ENCODE measurements at regions not wholly inside any gene's neighbourhood (a gene's known extent, or its start where the extent isn't known, plus 50 kb on each side); places are given as distances from the start of the nearest gene placed in this dataset.

DNA sequence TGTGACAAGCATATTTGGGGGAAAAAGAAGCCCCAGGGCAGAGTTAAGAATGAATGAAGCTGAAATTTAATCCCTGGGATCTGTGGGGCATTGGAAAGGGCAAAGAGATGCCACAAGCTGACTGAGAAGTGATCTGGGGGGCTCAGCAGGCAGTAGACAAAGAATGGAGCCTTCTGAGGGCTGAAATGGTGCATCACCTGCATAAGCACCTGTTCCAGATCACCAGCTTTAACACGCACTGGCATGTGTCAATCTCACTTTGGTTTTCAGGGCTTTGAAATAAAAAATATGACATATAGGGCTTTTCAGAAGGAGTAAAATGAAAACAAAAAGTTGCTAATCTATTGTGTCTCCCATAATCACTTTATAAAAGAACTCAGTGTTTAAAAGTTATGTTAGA, 210.8 kb upstream of the ARHGEF26 start:
- Histone ChIP-seq H4K20me1 (ENCODE audit: control insufficient read depth, extremely low read depth, insufficient read depth, low read length) (no peaks in the 10 kb centered on the region), H3K4me1 (ENCODE audit: control insufficient read depth, extremely low read depth, insufficient read depth, low read length) (no peaks in the 10 kb centered on the region), H3K27ac (ENCODE audit: insufficient read depth, low read length) (no peak overlapping the region), H3K36me3 (ENCODE audit: control insufficient read depth, insufficient read depth, low read length) (no peaks in the 10 kb centered on the region), H3K9me3 (ENCODE audit: control insufficient read depth, insufficient read depth, low read depth, low read length) (no peaks in the 10 kb centered on the region), H3K4me3 (replicated peaks in 1 of 4; ENCODE audit: control extremely low read depth in 1 of 4, insufficient read depth in 1 of 4, low read depth in 3 of 4, low read length in 4 of 4) (no peak overlapping the region), H2AFZ (ENCODE audit: low read length) (no peak overlapping the region), H3K27me3 (ENCODE audit: control insufficient read depth, insufficient read depth, low read length) (no peaks in the 10 kb centered on the region), H3K9ac (ENCODE audit: insufficient read depth, low read length) (no peak overlapping the region), H3K79me2 (ENCODE audit: control insufficient read depth, insufficient read depth, low read length) (no peaks in the 10 kb centered on the region), H3K4me2 (ENCODE audit: extremely low read depth, insufficient read depth, low read length) (no peak overlapping the region)
- no peak for DNase-seq (ENCODE audit: low read depth in 2 of 2)
- TF ChIP-seq, protein P1, sequence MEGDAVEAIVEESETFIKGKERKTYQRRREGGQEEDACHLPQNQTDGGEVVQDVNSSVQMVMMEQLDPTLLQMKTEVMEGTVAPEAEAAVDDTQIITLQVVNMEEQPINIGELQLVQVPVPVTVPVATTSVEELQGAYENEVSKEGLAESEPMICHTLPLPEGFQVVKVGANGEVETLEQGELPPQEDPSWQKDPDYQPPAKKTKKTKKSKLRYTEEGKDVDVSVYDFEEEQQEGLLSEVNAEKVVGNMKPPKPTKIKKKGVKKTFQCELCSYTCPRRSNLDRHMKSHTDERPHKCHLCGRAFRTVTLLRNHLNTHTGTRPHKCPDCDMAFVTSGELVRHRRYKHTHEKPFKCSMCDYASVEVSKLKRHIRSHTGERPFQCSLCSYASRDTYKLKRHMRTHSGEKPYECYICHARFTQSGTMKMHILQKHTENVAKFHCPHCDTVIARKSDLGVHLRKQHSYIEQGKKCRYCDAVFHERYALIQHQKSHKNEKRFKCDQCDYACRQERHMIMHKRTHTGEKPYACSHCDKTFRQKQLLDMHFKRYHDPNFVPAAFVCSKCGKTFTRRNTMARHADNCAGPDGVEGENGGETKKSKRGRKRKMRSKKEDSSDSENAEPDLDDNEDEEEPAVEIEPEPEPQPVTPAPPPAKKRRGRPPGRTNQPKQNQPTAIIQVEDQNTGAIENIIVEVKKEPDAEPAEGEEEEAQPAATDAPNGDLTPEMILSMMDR (conservative IDR thresholded peaks at IDR 0.05 in 1 of 2, IDR thresholded peaks at IDR 0.05 in 1 of 2; ENCODE audit: low read depth in 1 of 2, low read length in 2 of 2): no peak

DNA sequence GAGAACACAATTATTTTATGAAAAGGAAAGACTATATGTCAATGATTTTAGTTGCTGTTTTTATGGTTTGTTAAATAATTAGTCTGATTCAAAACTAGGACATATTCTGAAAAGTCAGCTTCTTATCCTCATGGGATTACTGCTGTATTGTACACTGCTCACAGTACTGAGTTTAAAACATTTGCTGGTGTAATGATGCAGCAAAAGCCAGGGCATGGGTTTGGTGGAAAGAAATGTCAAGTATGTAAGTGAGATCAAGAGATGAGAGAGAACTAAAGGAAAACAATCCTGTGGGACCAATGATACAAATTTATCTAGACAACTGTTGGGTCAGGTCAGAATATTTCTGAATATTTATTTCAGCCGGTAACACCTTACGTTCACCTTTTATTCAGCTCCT, 210.1 kb upstream of the ARHGEF26 start:
- Histone ChIP-seq H3K9ac (ENCODE audit: insufficient read depth, low read length) (no peak overlapping the region), H3K27ac (ENCODE audit: insufficient read depth, low read length) (no peak overlapping the region), H3K4me2 (ENCODE audit: extremely low read depth, insufficient read depth, low read length) (no peak overlapping the region), H3K36me3 (ENCODE audit: control insufficient read depth, insufficient read depth, low read length) (no peaks in the 10 kb centered on the region), H3K27me3 (ENCODE audit: control insufficient read depth, insufficient read depth, low read length) (no peaks in the 10 kb centered on the region), H3K9me3 (ENCODE audit: control insufficient read depth, insufficient read depth, low read depth, low read length) (no peaks in the 10 kb centered on the region), H2AFZ (ENCODE audit: low read length) (no peak overlapping the region), H3K79me2 (ENCODE audit: control insufficient read depth, insufficient read depth, low read length) (no peaks in the 10 kb centered on the region), H3K4me1 (ENCODE audit: control insufficient read depth, extremely low read depth, insufficient read depth, low read length) (no peaks in the 10 kb centered on the region), H4K20me1 (ENCODE audit: control insufficient read depth, extremely low read depth, insufficient read depth, low read length) (no peaks in the 10 kb centered on the region), H3K4me3 (replicated peaks in 1 of 4; ENCODE audit: control extremely low read depth in 1 of 4, insufficient read depth in 1 of 4, low read depth in 3 of 4, low read length in 4 of 4) (no peak overlapping the region)
- no peak for DNase-seq (ENCODE audit: low read depth in 2 of 2)
- no peak for TF ChIP-seq EZH2 (IDR thresholded peaks at IDR 0.05; ENCODE audit: low read length, missing control alignments)
- TF ChIP-seq, protein P1 (conservative IDR thresholded peaks at IDR 0.05 in 1 of 2, IDR thresholded peaks at IDR 0.05 in 1 of 2; ENCODE audit: low read depth in 1 of 2, low read length in 2 of 2): no peak

DNA sequence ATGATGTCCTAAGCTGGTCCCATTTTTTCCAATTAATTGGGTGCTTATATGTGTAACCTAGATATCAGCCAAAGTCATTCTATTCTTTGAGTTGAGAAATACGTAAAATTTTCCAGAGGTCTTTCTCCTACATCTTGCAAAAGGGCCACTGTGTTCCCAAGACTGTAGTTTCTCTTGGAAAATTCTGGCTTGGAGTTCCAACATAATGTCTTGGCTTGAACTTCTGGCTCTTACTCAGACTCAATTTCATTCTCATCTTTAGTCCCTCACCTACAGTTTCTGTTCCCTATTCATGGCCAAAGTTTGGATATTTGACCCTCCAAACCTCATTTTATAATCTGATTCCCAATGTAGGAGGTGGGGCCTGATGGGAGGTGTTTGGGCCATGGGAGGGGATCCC, 201.4 kb upstream of the ARHGEF26 start:
- TF ChIP-seq EZH2 (IDR thresholded peaks at IDR 0.05; ENCODE audit: low read length, missing control alignments): no peak
- TF ChIP-seq, protein P1 (conservative IDR thresholded peaks at IDR 0.05 in 1 of 2, IDR thresholded peaks at IDR 0.05 in 1 of 2; ENCODE audit: low read depth in 1 of 2, low read length in 2 of 2): no peak
- H3K4me3 ChIP-seq (replicated peaks in 1 of 4; ENCODE audit: control extremely low read depth in 1 of 4, insufficient read depth in 1 of 4, low read depth in 3 of 4, low read length in 4 of 4): no peak overlapping the region

More for the DNA sequence above, 201.4 kb upstream of the ARHGEF26 start:
- DNase-seq (ENCODE audit: low read depth in 2 of 2): no peak
- Histone ChIP-seq H3K27me3 (ENCODE audit: control insufficient read depth, insufficient read depth, low read length) (no peaks in the 10 kb centered on the region), H3K27ac (ENCODE audit: insufficient read depth, low read length) (no peak overlapping the region), H3K79me2 (ENCODE audit: control insufficient read depth, insufficient read depth, low read length) (no peaks in the 10 kb centered on the region), H3K9ac (ENCODE audit: insufficient read depth, low read length) (no peak overlapping the region), H3K36me3 (ENCODE audit: control insufficient read depth, insufficient read depth, low read length) (no peaks in the 10 kb centered on the region), H3K4me2 (ENCODE audit: extremely low read depth, insufficient read depth, low read length) (no peak overlapping the region), H3K9me3 (ENCODE audit: control insufficient read depth, insufficient read depth, low read depth, low read length) (no peaks in the 10 kb centered on the region), H3K4me1 (ENCODE audit: control insufficient read depth, extremely low read depth, insufficient read depth, low read length) (no peaks in the 10 kb centered on the region), H4K20me1 (ENCODE audit: control insufficient read depth, extremely low read depth, insufficient read depth, low read length) (no peaks in the 10 kb centered on the region), H2AFZ (ENCODE audit: low read length) (no peak overlapping the region)

Measured in fibroblast of lung (primary cell).